NCI-H2227 (cell line): ENCODE measurements at regions not wholly inside any gene's neighbourhood (a gene's known extent, or its start where the extent isn't known, plus 50 kb on each side); places are given as distances from the start of the nearest gene placed in this dataset.

Source experiments
- DNase-seq: peaks from one replicate; lab custom pipeline; 2025; ENCODE audit not compliant: unreplicated experiment; lab: John Stamatoyannopoulos, UW

- no peak for DNase-seq
Observed at GRCh38 chr1:55658917-55659316, 443.8 kb upstream of the USP24 start.

GRCh38 chr1:55654750-55655149 is 439.6 kb upstream of the USP24 start:
- no peak for DNase-seq

GRCh38 chr1:55654171-55654570 is 439.0 kb upstream of the USP24 start:
- DNase-seq, result no peak

- DNase-seq, result no peak
Observed at GRCh38 chr1:55650444-55650843, 435.3 kb upstream of the USP24 start.

GRCh38 chr1:55646181-55646580 is 431.0 kb upstream of the USP24 start:
- DNase-seq, result no peak

GRCh38 chr1:55645270-55645669 is 430.1 kb upstream of the USP24 start:
- no peak for DNase-seq

- no peak for DNase-seq
Observed at GRCh38 chr1:55641947-55642346, 426.8 kb upstream of the USP24 start.

GRCh38 chr1:55640708-55641473 is 425.7 kb upstream of the USP24 start:
- DNase-seq, result no peak

GRCh38 chr1:55639526-55639925 is 424.4 kb upstream of the USP24 start:
- DNase-seq, result no peak

GRCh38 chr1:55639051-55639450 is 423.9 kb upstream of the USP24 start:
- no peak for DNase-seq

GRCh38 chr1:55636696-55637095 is 421.5 kb upstream of the USP24 start:
- DNase-seq, result no peak

- no peak for DNase-seq
Observed at GRCh38 chr1:55635856-55636255, 420.7 kb upstream of the USP24 start.

- no peak for DNase-seq
Observed at GRCh38 chr1:55634516-55634915, 419.4 kb upstream of the USP24 start.

- DNase-seq, result no peak
Observed at GRCh38 chr1:55632906-55633305, 417.7 kb upstream of the USP24 start.

- no peak for DNase-seq
Observed at GRCh38 chr1:55632058-55632457, 416.9 kb upstream of the USP24 start.

- DNase-seq, result no peak
Observed at GRCh38 chr1:55631509-55631908, 416.3 kb upstream of the USP24 start.

- no peak for DNase-seq
Observed at GRCh38 chr1:55626326-55626725, 411.2 kb upstream of the USP24 start.

GRCh38 chr1:55624766-55625165 is 409.6 kb upstream of the USP24 start:
- no peak for DNase-seq

GRCh38 chr1:55623311-55623710 is 408.1 kb upstream of the USP24 start:
- no peak for DNase-seq

- no peak for DNase-seq
Observed at GRCh38 chr1:55622074-55622473, 406.9 kb upstream of the USP24 start.

GRCh38 chr1:55618199-55618598 is 403.0 kb upstream of the USP24 start:
- no peak for DNase-seq

- no peak for DNase-seq
Observed at GRCh38 chr1:55617288-55617982, 402.3 kb upstream of the USP24 start.

- no peak for DNase-seq
Observed at GRCh38 chr1:55612988-55613387, 397.8 kb upstream of the USP24 start.
